ENCODE measurements at regions not wholly inside any gene's neighbourhood (a gene's known extent, or its start where the extent isn't known, plus 50 kb on each side); places are given as distances from the start of the nearest gene placed in this dataset.

DNA sequence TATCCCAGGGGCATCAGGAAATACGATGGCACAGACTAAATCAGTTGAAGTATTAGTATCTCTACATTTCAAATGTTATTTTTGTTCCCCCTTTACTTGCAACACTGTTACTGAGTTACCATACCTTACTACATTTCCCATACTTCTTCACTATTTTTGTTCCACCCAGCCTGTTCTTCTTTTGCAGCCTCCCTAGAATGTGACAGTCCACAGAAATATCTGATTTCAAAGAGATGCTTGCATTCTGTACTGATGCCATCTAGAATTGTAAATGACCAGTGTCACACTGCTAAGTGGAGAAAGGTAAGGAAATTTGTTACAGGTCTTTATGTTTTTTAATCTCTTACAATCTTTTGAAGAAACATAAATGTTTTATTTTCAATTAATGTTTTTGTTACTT lies 279.9 kb downstream of the CCER1 start:
- TF ChIP-seq, protein P1, sequence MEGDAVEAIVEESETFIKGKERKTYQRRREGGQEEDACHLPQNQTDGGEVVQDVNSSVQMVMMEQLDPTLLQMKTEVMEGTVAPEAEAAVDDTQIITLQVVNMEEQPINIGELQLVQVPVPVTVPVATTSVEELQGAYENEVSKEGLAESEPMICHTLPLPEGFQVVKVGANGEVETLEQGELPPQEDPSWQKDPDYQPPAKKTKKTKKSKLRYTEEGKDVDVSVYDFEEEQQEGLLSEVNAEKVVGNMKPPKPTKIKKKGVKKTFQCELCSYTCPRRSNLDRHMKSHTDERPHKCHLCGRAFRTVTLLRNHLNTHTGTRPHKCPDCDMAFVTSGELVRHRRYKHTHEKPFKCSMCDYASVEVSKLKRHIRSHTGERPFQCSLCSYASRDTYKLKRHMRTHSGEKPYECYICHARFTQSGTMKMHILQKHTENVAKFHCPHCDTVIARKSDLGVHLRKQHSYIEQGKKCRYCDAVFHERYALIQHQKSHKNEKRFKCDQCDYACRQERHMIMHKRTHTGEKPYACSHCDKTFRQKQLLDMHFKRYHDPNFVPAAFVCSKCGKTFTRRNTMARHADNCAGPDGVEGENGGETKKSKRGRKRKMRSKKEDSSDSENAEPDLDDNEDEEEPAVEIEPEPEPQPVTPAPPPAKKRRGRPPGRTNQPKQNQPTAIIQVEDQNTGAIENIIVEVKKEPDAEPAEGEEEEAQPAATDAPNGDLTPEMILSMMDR (IDR thresholded peaks at IDR 0.05): no peak
- no peak for TF ChIP-seq POLR2A (IDR thresholded peaks at IDR 0.05)
